HG03575 (cell line): ENCODE measurements at regions not wholly inside any gene's neighbourhood (a gene's known extent, or its start where the extent isn't known, plus 50 kb on each side); places are given as distances from the start of the nearest gene placed in this dataset.
"Not testable (repeated sequence)": the region's sequence is repeated elsewhere in the genome, so short reads cannot be mapped to it uniquely, and the experiment has no call there.

Source experiments
- ATAC-seq: cut with Tn5 transposase; IDR thresholded peaks from one replicate; pipeline ENCODE4 v1.9.1; 2021; ENCODE audit not compliant: unreplicated experiment, insufficient number of reproducible peaks, low FRiP score; ENCODE audit errors: extremely low read depth

DNA sequence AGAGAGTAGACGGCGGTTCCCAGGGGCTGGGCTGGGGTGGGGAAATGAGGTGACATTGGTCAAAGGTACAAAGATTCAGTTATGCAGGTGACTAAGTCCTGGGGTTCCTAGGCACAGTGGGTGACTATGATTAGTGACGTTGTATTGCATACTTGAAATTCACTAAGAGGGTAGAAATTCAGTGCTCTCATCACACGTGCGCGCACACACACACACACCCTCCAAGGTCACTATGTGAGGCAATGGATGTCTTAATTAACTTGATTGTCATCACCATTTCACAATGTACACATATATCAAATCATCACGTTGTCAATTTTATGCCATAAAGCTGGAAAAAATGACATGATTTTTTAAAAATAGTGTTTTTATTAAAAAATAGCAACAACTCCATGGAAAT lies 92.9 kb upstream of the ALKAL2 start:
- ATAC-seq = no peak

DNA sequence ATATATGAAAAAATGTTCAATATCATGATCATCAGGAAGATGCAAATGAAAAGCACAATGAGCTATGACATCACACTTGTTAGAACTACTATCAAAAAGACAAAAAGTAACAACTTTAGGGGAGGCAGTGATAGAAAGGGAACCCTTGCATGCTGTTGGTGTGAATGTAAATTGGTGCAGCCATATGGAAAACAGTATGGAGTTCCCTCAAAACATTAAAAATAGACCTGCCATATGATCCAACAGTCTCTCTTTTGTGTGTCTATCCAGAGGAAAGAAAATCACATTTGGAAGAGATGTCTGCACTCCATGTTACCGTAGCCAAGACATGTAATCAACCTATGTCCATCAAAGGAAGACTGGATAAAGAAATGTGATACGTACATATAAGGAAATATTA lies 92.3 kb upstream of the ALKAL2 start:
- ATAC-seq = no peak

DNA sequence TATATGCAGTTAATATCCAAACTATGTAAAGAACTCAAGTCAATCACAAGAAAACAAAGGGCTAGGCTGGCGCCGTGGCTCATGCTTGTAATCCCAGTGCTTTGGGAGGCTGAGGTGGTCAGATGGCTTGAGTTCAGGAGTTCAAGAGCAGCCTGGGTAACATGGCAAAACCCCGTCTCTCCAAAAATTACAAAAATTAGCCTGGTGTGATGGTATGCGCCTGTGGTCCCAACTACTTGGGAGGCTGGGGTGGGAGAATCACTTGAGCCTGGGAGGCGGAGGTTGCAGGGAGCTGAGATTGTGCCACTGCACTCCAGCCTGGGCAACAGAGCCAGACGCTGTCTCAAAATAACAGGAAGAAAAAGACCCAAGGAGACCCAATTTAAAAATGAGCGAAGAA lies 91.9 kb upstream of the ALKAL2 start:
- ATAC-seq = no peak

DNA sequence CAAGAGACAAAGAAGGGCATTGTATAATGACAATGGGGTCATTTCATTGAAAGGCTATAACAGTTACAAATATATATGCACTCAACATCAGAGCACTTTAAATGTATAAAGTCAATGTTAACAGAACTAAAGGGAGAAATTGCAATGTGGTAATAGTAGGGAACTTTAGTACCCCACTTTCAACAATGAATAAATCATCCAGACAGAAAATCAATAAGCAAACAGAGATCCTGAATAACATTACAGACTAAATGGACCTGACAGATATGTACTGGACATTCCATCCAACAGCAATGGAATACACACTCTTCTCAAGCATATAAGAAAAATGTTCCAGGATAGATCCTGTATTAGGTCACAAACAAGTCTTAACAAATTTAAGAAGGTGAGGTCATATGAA lies 90.5 kb upstream of the ALKAL2 start:
- no peak for ATAC-seq

DNA sequence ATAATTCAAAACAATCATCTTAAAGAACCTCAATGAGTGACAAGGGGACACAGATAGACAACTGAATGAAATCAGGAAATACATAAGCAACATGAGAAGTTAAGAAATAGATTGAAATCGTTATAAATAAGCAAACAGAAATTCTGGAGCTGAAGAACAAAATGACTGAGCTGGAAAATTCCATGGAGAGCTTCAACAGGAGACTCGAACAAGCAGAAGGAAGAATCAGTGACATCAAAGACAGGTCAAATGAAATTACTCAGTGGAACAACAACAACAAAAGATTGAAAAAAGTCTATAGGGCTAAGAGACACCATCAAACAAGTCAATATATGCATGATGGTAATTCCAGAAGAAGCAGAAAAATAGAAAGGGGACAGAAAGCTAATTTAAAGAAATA lies 89.5 kb upstream of the ALKAL2 start:
- no peak for ATAC-seq

DNA sequence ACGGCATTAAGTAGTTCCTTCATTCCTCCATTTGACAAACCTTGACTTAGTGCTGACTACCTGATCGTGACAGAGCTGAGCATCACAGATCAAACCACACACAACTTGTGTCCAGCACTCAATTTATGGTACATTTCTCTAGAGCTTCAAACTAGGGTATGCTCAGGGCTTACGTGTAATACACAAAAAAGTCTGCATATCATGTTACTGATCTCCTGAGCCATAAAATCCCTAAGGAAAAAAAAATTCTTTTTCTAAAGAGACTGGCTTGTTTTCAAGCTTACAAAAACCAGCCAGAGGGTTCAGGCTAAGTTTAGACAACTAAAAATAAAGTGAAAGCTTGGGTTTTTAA lies 88.0 kb upstream of the ALKAL2 start:
- no peak for ATAC-seq

DNA sequence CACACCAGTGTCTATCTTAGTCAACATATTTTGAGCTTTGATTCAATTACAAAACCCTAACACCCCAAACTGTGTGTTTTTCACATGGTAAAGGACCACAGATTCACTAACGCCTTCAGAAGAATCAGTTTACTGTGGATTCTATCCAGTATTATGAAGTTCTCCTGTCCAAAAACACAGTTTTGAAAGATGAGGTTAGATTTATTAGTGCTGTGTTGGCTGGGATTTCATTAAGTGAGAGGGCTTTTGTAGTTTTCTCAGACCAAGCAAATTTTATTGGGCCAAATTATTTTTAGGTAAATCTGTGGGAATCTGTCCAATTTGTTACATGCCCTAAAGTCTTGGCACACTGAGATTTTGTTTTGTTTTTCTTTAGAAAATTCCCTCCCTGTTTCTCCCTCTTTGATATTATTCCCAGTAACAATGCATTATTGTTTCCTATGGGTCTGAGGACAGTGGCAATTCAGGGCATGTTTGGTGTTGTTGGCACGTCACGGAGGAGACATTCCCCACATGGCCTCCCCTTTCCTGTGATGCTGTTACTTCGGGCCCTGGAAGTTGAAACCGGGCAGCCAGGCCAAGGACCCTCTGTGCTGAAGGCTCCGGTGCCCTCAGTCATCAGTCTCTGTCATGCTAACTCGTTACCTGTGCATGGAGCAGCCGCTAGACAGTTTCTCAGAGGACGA lies 87.5 kb upstream of the ALKAL2 start:
- ATAC-seq = no peak

DNA sequence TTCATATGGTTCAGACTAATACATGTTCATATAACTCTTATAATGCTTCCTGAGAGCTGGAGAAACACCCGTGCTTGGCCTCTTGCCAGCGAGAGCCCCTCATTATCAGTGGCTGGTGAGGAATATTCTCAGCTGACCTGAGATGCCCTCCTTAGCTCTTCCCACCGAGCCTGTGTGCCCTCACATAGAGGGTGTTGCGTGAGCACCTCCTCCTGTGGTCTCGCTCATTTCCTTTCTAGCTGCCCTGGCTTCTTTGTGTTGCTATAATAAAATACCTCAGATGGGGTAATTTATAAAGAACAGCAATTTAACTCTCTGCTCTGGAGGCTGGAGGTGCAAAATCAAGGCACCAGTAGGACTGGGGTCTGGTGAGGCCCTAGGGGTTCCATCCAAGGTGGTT lies 80.5 kb upstream of the ALKAL2 start:
- no peak for ATAC-seq

DNA sequence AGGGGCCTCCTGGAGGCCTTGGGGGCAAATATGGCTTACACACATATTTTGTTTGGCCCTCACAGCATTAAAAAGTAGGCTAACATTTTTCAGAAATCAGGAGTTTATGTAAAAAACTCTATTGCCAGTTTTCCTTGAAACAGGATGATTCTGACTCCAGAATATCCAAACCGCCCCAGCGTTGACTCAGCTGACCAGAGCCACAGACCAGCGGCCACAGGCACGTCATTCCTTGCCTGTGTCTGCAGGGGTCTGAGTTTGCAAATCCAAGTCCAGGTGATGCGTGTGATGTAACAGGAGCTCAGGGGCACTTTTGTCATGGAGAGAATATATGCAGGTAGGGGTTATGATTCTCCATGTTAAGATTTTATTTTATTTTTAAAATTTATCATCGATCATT lies 79.4 kb upstream of the ALKAL2 start:
- ATAC-seq = no peak

DNA sequence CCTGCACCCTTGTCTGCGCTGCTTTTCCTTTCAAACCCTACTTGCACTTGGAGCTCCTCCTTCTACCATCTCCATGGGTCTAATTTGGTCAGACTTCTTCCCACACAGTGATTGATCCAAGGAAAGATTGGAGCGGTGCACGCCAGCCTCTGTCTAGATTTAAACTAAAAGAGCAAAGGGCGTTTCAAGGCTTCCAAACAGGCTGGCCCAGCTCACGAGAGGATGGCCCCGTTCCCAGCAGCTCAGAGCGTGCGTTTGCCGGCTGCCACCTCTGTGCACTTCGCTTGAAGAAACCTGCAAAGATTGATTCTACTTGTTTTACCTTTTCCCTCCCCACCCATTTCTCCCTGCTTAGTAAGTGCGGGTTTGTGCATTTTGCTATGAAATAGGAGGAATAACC lies 78.8 kb upstream of the ALKAL2 start:
- ATAC-seq = no peak

DNA sequence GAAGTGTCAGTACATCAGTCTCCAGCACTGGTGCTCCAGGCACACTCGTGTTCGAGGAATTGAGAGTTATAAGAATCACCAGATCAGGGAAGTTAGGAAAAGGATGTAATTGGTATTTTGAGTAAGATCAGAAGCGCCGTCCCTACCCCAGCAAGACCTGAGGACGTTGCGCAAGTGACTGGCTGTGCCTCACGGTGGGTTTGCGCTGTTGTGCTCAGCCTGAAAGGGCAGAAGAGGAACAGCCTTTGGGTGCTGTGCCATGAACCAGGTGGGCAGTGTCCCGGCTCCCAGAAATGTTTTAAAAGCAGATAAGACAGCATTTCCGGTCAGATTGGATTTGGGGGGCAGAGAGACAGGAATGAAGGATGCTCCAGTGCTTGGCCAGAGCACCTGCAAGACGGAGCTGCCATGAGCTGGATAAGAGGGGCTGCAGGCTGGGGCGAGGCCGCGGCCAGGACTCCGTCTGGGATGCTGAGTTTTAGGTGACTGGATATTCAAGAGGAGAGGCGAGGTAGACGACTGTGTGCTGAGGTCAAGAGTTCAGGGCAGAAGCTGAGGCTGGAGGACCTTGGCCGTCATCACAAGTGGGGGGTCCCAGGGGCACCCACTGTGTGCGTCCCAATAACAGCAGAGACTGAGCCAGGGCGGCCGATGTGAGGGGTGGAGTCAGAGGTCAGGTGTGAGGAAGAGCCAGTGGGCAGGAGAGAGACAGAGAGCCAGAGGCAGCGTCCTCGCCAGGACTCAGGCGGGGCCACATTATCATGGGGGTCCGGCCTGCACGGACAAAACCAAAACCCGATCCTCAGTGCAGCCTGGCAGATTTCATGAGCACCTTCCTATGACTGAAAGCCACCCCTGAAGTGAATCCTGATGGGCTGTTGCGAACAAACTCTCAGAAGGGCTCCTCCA lies 77.7 kb upstream of the ALKAL2 start:
- ATAC-seq = no peak

DNA sequence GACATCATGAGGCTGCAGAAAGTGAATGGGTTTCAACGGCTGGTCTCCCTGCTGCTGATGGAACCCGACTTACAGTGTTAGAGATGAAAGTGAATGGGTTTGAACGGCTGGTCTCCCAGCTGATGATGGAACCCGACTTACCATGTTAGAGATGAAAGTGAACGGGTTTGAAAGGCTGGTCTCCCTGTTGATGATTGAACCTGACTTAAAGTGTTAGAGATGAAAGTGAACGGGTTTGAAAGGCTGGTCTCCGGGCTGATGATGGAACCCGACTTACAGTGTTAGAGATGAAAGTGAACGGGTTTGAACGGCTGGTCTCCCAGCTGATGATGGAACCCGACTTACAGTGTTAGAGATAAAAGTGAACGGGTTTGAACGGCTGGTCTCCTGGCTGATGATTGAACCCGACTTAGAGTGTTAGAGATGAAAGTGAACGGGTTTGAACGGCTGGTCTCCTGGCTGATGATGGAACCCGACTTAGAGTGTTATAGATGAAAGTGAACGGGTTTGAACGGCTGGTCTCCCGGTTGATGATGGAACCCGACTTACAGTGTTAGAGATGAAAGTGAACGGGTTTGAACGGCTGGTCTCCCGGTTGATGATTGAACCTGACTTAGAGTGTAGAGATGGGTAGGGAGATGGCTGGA lies 76.1 kb upstream of the ALKAL2 start:
- no peak for ATAC-seq

DNA sequence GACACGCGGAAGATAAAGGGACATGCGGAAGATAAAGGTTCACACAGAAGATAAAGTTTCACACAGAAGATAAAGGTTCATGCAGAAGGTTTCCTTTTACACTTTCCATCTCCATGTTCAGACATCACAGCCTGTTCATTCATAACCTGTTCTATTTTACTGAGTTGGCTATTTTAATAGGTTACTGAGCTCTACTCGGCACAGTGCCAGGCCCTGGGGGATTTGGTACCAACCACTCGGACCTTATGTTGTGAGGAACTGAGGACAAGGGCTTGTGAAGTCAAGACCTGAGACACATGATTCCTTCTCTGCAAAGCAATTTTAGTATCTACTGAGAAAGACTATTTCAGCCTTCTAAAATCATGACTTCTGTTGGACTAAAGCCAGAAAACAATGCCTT lies 75.0 kb upstream of the ALKAL2 start:
- no peak for ATAC-seq

DNA sequence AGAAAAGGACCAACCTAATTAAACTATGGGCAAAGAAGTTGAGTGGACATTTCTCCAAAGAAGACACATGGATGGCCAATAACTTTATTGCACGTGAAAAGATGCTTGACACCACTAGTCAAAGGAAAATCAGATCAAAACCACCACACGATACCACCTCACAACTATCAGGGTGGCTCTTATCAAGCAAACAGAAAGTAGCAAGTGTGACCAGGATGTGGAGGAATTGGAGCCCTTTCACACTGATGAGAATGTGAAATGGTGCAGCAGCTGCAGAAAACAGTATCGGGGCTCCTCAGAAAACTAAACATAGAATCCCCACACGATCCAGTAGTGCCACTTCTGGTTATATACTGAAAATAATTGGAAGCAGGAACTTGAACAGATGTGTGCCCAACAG lies 72.2 kb upstream of the ALKAL2 start:
- ATAC-seq = no peak

DNA sequence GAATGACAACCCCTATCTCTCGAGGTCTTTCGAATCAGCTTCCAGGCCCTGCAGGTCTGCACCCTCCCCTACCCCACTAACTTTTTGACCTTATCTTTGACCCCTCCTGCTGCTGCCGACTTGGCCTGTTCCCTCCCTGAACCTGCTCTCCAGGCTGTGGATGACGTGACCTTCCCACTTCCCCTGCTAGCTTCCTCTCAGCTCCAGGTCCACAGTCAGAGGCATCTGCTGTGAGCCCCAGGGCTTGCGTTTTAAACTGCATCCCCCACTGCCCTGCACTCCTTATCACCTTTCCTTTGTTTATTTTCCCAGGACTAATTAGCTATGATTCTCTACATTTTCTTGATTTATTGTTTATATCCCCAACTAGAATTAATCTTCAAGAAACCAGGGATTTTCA lies 71.2 kb upstream of the ALKAL2 start:
- ATAC-seq = no peak

DNA sequence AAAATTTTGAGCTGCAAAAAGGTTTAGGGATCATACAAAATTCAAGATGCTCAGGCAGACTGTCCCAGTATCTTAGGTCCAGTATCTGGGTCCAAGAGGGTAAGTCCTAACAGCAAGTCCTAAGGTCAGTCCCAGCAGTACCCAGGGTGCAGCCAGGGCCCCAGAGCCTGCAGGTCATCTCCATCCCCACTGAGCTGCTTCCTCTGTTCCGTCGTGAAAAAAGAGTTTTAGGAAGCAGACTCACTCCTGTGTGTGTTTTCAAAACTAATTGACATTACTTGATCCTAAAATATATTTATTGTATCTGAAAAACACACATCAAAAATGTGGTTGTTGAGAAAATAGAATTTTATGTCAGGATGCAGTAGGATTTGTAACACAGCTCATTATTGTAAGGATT lies 69.9 kb upstream of the ALKAL2 start:
- no peak for ATAC-seq

DNA sequence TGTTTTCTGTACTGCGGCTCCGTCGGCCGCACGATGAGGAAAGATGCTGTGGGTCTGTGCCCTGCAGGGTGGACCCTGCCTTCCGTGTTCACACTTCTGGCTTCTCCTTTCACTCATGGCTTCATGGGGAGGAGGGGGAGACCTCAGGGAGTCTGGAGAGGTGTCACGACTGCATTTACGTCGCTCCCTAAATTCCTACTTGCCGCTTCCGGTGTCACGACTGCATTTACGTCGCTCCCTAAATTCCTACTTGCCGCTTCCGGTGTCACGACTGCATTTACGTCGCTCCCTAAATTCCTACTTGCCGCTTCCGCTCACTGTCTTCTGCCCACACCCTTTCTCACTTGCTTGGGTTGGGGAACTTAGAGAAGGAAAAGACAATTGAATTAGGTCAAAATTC lies 68.4 kb upstream of the ALKAL2 start:
- not testable (repeated sequence) for ATAC-seq

DNA sequence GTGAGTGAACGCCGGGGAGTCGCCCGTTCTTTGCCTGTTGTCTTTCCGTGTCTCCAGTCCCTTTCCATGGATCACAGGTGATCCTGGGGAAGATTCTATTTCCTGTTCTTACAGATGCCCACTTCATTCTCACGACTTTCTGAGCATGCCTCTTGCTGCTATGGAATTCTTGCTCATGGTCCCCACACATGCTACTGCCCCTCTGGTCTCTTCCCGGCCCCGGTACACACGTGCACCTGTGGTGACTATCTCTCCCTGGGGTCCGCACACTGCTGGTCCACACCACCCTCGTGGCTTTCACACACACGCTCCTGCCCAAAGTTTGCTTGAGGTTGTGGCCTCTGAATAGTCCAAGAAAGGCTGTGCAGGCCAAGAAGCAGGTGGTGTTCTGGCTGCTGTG lies 67.9 kb upstream of the ALKAL2 start:
- no peak for ATAC-seq

DNA sequence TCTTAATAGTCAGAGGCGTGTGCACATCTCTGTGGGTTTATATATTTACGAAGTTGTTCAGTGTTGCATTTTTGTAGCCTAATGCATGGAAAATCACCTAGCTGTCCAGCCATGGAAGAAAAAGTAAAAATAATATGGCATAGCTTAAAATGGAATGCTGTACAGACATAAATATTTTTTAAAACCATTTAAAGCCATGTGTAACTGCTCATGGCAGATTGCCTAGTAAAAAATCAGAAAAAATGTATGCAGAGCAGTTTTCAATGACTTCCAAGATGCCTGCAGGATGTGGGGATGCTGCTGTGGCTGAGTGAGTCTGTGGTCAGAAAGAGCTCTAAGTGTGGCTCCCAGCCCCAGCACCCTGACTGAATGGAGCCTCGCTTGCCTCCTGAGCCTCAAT lies 64.8 kb upstream of the ALKAL2 start:
- ATAC-seq = no peak

DNA sequence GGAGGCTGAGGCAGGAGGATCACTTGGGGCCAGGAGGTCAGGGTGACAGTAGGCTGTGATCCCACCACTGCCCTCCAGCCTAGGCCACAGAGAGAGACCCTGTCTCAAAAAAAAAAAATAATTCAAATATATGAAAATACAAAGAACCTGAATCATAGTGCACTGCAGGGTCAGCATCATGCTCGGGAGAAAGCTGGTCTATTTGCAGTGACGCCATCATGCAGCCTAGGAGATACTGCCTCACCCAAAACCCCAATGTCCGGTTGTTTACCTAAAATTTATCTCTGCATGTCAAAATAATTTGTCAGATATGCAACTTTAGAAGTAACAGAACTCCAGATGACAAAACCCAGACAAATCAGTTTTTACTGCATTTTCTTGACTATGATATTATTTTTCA lies 61.5 kb upstream of the ALKAL2 start:
- no peak for ATAC-seq
